ENCODE measurements at regions not wholly inside any gene's neighbourhood (a gene's known extent, or its start where the extent isn't known, plus 50 kb on each side); places are given as distances from the start of the nearest gene placed in this dataset.

- TF ChIP-seq CTCF (conservative IDR thresholded peaks at IDR 0.05): no peak
- no peak for TF ChIP-seq ZFX (IDR thresholded peaks at IDR 0.05)
- no peak overlapping the region for H3K27ac ChIP-seq
Measured at GRCh38 chr2:6083136-6083535, 391.0 kb downstream of the SOX11 start.

GRCh38 chr2:6089474-6089873, 397.3 kb downstream of the SOX11 start:
- H3K27ac ChIP-seq: no peak overlapping the region
- TF ChIP-seq ZFX (IDR thresholded peaks at IDR 0.05): no peak
- TF ChIP-seq CTCF (conservative IDR thresholded peaks at IDR 0.05): no peak

GRCh38 chr2:6103372-6103771, 411.2 kb downstream of the SOX11 start:
- TF ChIP-seq ZFX (IDR thresholded peaks at IDR 0.05) (no peak), CTCF (conservative IDR thresholded peaks at IDR 0.05) (no peak)
- peak overlapping the region; percentile 16; the same call in 1 of the 2 replicates for H3K27ac ChIP-seq

GRCh38 chr2:6103949-6104348, 411.8 kb downstream of the SOX11 start:
- peak overlapping the region; percentile 16; the same call in 1 of the 2 replicates for H3K27ac ChIP-seq
- no peak for TF ChIP-seq CTCF (conservative IDR thresholded peaks at IDR 0.05)
- no peak for TF ChIP-seq ZFX (IDR thresholded peaks at IDR 0.05)

- TF ChIP-seq ZFX (IDR thresholded peaks at IDR 0.05): no peak
- TF ChIP-seq CTCF (conservative IDR thresholded peaks at IDR 0.05): no peak
- H3K27ac ChIP-seq: no peak overlapping the region
Measured at GRCh38 chr2:6107290-6107689, 415.1 kb downstream of the SOX11 start.

- TF ChIP-seq CTCF (conservative IDR thresholded peaks at IDR 0.05): no peak
- no peak overlapping the region for H3K27ac ChIP-seq
Measured at GRCh38 chr2:6109831-6110230, 417.6 kb downstream of the SOX11 start.

GRCh38 chr2:6111781-6112261, 419.6 kb downstream of the SOX11 start:
- no peak overlapping the region for H3K27ac ChIP-seq
- TF ChIP-seq ZFX (IDR thresholded peaks at IDR 0.05) (no peak), CTCF (conservative IDR thresholded peaks at IDR 0.05) (no peak)
